ENCODE measurements at regions not wholly inside any gene's neighbourhood (a gene's known extent, or its start where the extent isn't known, plus 50 kb on each side); places are given as distances from the start of the nearest gene placed in this dataset.

- TF ChIP-seq POLR2A (IDR thresholded peaks at IDR 0.05) = no peak
- TF ChIP-seq CTCF (IDR thresholded peaks at IDR 0.05 in 8 of 11, conservative IDR thresholded peaks at IDR 0.05 in 3 of 11) = no peak
- TF ChIP-seq POLR2AphosphoS5 (IDR thresholded peaks at IDR 0.05) = no peak
Measured at GRCh38 chr13:109301726-109302125, 484.7 kb downstream of the IRS2 start.

Data from spleen (tissue), 7 donors.